ENCODE measurements at regions not wholly inside any gene's neighbourhood (a gene's known extent, or its start where the extent isn't known, plus 50 kb on each side); places are given as distances from the start of the nearest gene placed in this dataset.

DNA sequence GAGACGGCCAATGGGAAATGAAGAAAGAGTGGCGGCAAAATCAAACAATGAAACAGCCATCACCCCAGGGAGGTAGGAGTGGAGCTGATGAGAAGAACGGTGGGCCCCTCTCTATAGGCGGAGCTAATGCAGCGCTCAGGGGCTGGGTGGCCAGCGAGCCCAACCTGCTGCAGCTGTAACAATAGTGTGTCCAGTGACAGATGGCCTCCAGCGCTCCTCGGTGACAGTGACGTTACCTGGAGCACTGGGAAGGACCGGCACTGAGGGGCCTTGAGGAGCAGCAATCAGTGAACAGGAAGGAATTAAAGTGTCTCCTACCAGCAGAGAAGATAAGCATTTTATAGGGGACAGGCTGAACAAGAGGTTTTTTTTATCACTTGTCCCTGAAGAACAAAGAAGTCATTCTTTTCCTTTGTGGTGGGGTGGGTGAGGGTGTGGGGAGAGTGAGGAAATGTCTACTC is 81.6 kb downstream of the FOXA2 start:
- Histone ChIP-seq H3K36me3 (ENCODE audit: control insufficient read depth, insufficient read depth, low read length) (no peaks in the 10 kb centered on the region), H3K4me3 (ENCODE audit: low read depth, low read length) (no peak overlapping the region), H3K27me3 (ENCODE audit: control insufficient read depth, insufficient read depth, low read length) (no peaks in the 10 kb centered on the region)
- DNase-seq (ENCODE audit: low read depth) = no peak
- TF ChIP-seq, protein P1, sequence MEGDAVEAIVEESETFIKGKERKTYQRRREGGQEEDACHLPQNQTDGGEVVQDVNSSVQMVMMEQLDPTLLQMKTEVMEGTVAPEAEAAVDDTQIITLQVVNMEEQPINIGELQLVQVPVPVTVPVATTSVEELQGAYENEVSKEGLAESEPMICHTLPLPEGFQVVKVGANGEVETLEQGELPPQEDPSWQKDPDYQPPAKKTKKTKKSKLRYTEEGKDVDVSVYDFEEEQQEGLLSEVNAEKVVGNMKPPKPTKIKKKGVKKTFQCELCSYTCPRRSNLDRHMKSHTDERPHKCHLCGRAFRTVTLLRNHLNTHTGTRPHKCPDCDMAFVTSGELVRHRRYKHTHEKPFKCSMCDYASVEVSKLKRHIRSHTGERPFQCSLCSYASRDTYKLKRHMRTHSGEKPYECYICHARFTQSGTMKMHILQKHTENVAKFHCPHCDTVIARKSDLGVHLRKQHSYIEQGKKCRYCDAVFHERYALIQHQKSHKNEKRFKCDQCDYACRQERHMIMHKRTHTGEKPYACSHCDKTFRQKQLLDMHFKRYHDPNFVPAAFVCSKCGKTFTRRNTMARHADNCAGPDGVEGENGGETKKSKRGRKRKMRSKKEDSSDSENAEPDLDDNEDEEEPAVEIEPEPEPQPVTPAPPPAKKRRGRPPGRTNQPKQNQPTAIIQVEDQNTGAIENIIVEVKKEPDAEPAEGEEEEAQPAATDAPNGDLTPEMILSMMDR (IDR thresholded peaks at IDR 0.05; ENCODE audit: insufficient read depth, low read length, poor library complexity, severe bottlenecking) = no peak

DNA sequence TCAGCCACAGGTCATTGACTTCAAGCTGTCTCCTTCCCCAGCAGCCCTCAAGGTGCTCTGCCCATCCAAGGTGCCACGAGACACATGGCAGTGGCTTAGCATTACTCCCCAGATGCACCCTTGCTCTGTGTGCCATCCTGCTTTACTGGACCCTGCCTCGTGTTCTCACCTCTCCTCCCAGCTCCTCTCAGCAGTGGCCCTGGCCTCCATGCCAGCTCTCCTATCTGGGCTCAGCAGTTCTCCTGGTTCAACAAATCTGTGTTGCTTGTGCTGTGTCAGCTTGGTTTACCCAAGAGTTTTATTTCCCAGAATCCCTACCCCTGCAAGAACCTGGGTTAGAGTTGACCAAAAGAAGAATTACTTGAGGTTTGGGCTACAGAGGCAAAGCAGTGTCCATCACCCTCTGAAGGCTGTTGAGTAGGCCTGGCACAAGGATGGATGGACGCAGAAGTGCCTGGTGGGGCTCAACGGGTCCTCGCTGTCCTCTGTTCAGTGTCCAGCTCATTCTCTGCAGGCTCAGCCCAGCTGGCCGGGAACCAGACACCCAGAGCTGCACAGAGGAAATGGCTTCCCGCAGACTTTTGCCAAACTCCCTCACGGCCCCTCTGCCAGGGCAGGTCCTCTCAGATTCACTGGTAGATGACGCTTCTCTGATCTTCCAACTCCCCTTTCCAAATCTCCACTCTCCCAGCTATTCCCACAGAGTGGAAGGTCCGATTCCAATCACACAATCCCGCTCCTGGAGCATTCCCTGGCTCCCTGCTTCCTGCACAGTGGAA is 82.6 kb downstream of the FOXA2 start:
- Histone ChIP-seq H3K27me3 (ENCODE audit: control insufficient read depth, insufficient read depth, low read length) (no peaks in the 10 kb centered on the region), H3K36me3 (ENCODE audit: control insufficient read depth, insufficient read depth, low read length) (no peaks in the 10 kb centered on the region), H3K4me3 (ENCODE audit: low read depth, low read length) (no peak overlapping the region)
- no peak for DNase-seq (ENCODE audit: low read depth)
- TF ChIP-seq, protein P1 (IDR thresholded peaks at IDR 0.05; ENCODE audit: insufficient read depth, low read length, poor library complexity, severe bottlenecking) = no peak

DNA sequence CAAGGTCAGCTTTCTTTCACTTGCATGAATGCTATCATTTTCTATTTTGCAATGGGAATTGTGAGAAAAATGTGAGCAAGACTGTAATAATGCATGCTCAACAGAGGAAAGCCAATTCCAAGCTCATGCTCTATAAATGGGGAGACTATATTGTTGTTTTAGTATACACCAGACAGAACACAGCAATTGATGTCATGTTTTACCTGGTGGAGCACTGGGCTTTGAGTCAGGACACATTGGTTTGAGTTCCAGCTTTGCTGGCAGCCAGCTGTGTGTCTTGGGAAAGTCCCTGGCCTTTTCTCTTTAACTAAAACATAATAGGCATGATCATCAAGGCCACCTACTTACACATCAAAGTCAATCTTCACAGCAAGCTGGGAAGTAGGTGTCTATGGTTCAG is 83.3 kb downstream of the FOXA2 start:
- Histone ChIP-seq H3K27me3 (ENCODE audit: control insufficient read depth, insufficient read depth, low read length) (no peaks in the 10 kb centered on the region), H3K4me3 (ENCODE audit: low read depth, low read length) (no peak overlapping the region), H3K36me3 (ENCODE audit: control insufficient read depth, insufficient read depth, low read length) (no peaks in the 10 kb centered on the region)
- TF ChIP-seq, protein P1 (IDR thresholded peaks at IDR 0.05; ENCODE audit: insufficient read depth, low read length, poor library complexity, severe bottlenecking) = no peak
- no peak for DNase-seq (ENCODE audit: low read depth)

DNA sequence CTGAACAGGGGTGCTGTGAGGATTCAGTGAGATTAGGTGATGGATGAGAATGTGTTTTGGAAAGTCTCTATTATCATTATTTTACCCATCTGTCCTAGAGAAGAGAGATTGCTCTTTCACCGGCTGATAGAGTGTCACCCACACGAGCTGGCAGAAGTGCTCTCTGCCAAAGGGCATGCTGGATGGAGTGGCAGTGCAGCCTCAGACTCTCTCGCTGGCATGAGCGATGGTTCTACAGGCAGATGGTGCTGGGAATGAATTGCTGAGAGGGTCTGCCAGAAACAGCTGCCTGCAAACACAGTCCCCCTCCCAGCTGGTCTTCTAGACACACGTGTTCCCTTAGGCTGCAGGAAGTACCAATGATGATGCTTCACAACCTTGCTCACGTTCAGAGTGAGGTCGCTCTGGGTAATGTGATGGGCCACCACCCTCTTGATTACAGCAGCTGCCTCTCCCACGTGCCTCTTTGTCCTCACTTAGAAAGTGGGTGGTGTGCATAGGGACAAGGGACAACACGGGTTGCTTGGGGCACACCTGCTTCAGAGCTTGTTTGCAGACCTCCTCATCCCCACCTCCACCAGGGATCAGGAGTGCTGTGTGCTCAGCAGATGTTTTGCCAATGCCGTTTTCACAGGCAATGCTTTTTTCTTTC is 84.7 kb downstream of the FOXA2 start:
- DNase-seq (ENCODE audit: low read depth) = no peak
- H3K27me3 ChIP-seq (ENCODE audit: control insufficient read depth, insufficient read depth, low read length) = no peaks in the 10 kb centered on the region
- no peaks in the 10 kb centered on the region for H3K36me3 ChIP-seq (ENCODE audit: control insufficient read depth, insufficient read depth, low read length)
- H3K4me3 ChIP-seq (ENCODE audit: low read depth, low read length) = no peak overlapping the region
- TF ChIP-seq, protein P1 (IDR thresholded peaks at IDR 0.05; ENCODE audit: insufficient read depth, low read length, poor library complexity, severe bottlenecking) = no peak

DNA sequence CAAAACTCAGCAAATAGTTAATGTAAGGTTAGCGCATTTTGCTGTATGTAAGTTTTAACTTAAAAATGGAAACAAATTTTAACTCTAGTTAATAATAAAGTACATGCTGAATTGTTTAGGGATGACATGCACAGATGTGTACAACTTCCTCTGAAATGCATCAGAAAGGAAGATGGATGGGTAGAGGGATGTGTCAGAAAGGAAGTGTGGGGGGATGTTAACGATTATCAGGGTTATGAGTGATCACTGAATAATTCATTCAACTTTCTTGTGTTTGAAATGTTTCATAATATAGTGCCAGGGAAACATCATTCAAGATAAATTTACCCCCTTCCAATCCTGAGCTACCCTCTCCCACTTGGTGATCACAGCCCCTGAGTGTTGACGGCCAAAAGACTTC is 87.6 kb downstream of the FOXA2 start:
- TF ChIP-seq, protein P1 (IDR thresholded peaks at IDR 0.05; ENCODE audit: insufficient read depth, low read length, poor library complexity, severe bottlenecking) = no peak
- DNase-seq (ENCODE audit: low read depth) = no peak
- Histone ChIP-seq H3K4me3 (ENCODE audit: low read depth, low read length) (no peak overlapping the region), H3K36me3 (ENCODE audit: control insufficient read depth, insufficient read depth, low read length) (no peaks in the 10 kb centered on the region), H3K27me3 (ENCODE audit: control insufficient read depth, insufficient read depth, low read length) (no peaks in the 10 kb centered on the region)

All from kidney epithelial cell (primary cell).